Heart left ventricle (tissue), 16 donors: ENCODE measurements at regions not wholly inside any gene's neighbourhood (a gene's known extent, or its start where the extent isn't known, plus 50 kb on each side); places are given as distances from the start of the nearest gene placed in this dataset.

Experiments used
- ATAC-seq, 4 donors: fragments of 200-7000 bp; cut with Tn5 transposase; one replicate each; pipeline ENCODE4 v1.9.1; 2020 to 2022; ENCODE audit warnings: moderate library complexity in 4 of 4, mild to moderate bottlenecking in 3 of 4, moderate number of reproducible peaks in 1 of 4
- DNase-seq, 5 donors: peaks; one replicate each; pipeline ENCODE4 v3.0.0-alpha.2; 2020
- H3K27ac ChIP-seq, 12 donors: fragments of 200-600 bp; sonication (generic) in 4 of 12; one replicate each; pipeline versions ENCODE4 v1.5.0 to v1.8.0; 2016 to 2022; ENCODE audit warnings: mild to moderate bottlenecking in 2 of 12
- H3K27me3 ChIP-seq, 9 donors: fragments of 200-600 bp; sonication (generic) in 2 of 9; one replicate each; pipeline versions ENCODE4 v1.5.1 to v1.8.0; 2016 to 2022; ENCODE audit warnings: mild to moderate bottlenecking in 3 of 9
- H3K36me3 ChIP-seq, 9 donors: fragments of 200-600 bp; sonication (generic) in 2 of 9; one replicate each; pipeline versions ENCODE4 v1.5.0 to v1.8.0; 2018 to 2022; ENCODE audit warnings: mild to moderate bottlenecking in 2 of 9
- H3K4me1 ChIP-seq, 12 donors: fragments of 200-600 bp; sonication (generic) in 4 of 12; one replicate each; pipeline versions ENCODE4 v1.5.0 to v1.8.0; 2016 to 2022; ENCODE audit warnings: mild to moderate bottlenecking in 3 of 12
- H3K4me3 ChIP-seq, 12 donors: fragments of 200-600 bp; sonication (generic) in 4 of 12; one replicate each; pipeline versions ENCODE4 v1.5.0 to v1.8.0; 2017 to 2022; ENCODE audit warnings: mild to moderate bottlenecking in 9 of 12, moderate library complexity in 4 of 12
- H3K9me3 ChIP-seq, 12 donors: fragments of 200-600 bp; sonication (generic) in 4 of 12; one replicate each; pipeline versions ENCODE4 v1.5.0 to v1.8.0; 2016 to 2022; ENCODE audit warnings: mild to moderate bottlenecking in 1 of 12
- POLR2A ChIP-seq, 2 donors: fragments of 450-650 bp; IDR thresholded peaks; one replicate each; pipeline ENCODE4 v1.6.1; 2017; ENCODE audit warnings: antibody characterized with exemption in 2 of 2, mild to moderate bottlenecking in 2 of 2, moderate library complexity in 2 of 2
- WGBS, 4 donors: extraction: QIAGEN DNeasy Blood & Tissue Kit in 2 of 4; methylation state at CpG; one replicate each; pipeline versions ENCODE4 v1.1.5 to v1.1.7; 2013 to 2018; 5-methylcytosine and 5-hydroxymethylcytosine counted together
- intact Hi-C, 10 donors: fragments of 100-400 bp; cut with DNase I; formaldehyde crosslinking; loops; one replicate each; pipeline versions ENCODE4 v1.11.1 to v1.14.2; 2022
- TF ChIP-seq, protein P1 (sequence below), 12 donors: fragments of 200-600 bp; sonication (generic) in 4 of 12; IDR thresholded peaks; one replicate each; pipeline versions ENCODE4 v1.5.0 to v1.8.0; 2018 to 2022; ENCODE audit warnings: antibody characterized with exemption in 12 of 12, mild to moderate bottlenecking in 5 of 12
- donor health status: ischemic (EF 13 %, LVEDD 7.1; RV severe dilation, severe dysfunction).
- donor health status: healthy with polysubstance abuse.
- donor health status: DM: no; HTN: yes; CAD: no.
- donor health status: DM: no; HTN: no; CAD: no.
- donor health status: ischemic (EF 25% LVEDD 6.9; RV normal size, moderate dysfunction).
- donor health status: ischemic (EF 25% LVEDD 5.7; RV mildly dilated, moderate dysfunction).
- donor health status: healthy.
- donor health status: DM: yes; HTN: yes; CAD: no.
- donor health status: ischemic (EF 35%, LVEDD 5.7; RV mildly dilated, moderate dysfunction).
- donor health status: nonischemic (EF 11% LVEDD 7.7; RV severe dilation, severe dysfunction).
- donor health status: DM: yes; HTN: yes; CAD: no.
- donor health status: PGD.
- donor health status: ischemic (EF 29% LVEDD 5.4; RV normal size, mild dysfunction).
- donor health status: nonischemic (EF 23%, LVEDD 6.1; RV moderate dilation, normal function).

DNA sequence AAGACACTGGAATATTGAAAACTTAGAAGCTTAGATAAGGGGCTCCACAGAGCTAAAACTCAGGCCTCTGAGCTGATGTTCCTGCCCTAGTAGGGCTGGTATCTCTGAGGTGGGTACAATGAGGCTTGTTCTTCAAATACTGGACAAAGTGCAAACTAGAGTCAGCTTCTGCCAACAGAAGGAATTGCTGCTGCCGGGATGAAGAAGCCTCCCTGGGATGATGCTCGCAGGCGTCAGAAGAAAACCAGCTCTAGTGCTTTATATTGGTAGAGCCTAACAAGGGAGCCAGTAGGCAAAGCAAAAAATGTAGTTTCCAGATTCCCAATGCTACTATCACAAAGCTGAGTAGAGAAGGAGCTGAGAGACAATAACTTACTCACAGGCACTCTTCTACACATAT lies 118.1 kb downstream of the FOXI3 start:
- Histone ChIP-seq H3K27me3 (peaks cover 0 to 12% (median 0%) of the 10 kb centered on the region in 9 donors), H3K36me3 (no peaks in the 10 kb centered on the region), H3K9me3 (no peaks in the 10 kb centered on the region), H3K4me1 (no peaks in the 10 kb centered on the region), H3K4me3 (no peak overlapping the region), H3K27ac (no peak overlapping the region)
- ATAC-seq (no peak), DNase-seq (no peak)
- intact Hi-C loops = no loop called here
- 73 to 97% (median 83%) methylated on average over 3 of the region's 3 CpGs for WGBS, 4 donors
- no peak for TF ChIP-seq POLR2A (IDR thresholded peaks at IDR 0.05)
- TF ChIP-seq, protein P1, sequence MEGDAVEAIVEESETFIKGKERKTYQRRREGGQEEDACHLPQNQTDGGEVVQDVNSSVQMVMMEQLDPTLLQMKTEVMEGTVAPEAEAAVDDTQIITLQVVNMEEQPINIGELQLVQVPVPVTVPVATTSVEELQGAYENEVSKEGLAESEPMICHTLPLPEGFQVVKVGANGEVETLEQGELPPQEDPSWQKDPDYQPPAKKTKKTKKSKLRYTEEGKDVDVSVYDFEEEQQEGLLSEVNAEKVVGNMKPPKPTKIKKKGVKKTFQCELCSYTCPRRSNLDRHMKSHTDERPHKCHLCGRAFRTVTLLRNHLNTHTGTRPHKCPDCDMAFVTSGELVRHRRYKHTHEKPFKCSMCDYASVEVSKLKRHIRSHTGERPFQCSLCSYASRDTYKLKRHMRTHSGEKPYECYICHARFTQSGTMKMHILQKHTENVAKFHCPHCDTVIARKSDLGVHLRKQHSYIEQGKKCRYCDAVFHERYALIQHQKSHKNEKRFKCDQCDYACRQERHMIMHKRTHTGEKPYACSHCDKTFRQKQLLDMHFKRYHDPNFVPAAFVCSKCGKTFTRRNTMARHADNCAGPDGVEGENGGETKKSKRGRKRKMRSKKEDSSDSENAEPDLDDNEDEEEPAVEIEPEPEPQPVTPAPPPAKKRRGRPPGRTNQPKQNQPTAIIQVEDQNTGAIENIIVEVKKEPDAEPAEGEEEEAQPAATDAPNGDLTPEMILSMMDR (IDR thresholded peaks at IDR 0.05) = no peak

DNA sequence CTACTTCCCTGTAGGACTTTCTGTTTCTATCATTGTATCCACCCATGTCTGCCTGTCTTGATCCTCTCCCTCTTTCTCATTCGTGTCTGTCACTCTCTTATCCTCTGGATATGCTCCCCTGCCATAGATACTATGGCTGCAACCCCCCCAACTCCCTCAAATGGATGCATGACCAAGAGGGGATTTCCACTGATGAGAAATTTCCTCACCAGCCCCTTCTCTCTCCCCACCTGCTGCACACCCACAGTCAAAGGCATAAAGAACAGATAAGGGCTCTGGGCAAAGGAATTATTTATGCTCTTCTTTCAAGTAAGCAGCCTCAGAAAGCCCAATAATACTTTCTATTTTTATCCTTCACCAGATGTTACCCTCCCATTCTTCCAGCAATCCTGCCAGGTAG lies 121.3 kb downstream of the FOXI3 start:
- Histone ChIP-seq H3K27me3 (peaks cover 0 to 12% (median 0%) of the 10 kb centered on the region in 9 donors), H3K4me1 (no peaks in the 10 kb centered on the region), H3K36me3 (no peaks in the 10 kb centered on the region), H3K9me3 (peaks cover 0 to 2% (median 0%) of the 10 kb centered on the region in 12 donors), H3K27ac (no peak overlapping the region), H3K4me3 (no peak overlapping the region)
- intact Hi-C loops = no loop called here
- DNase-seq (no peak), ATAC-seq (no peak)
- TF ChIP-seq, protein P1 (IDR thresholded peaks at IDR 0.05) = no peak
- no peak for TF ChIP-seq POLR2A (IDR thresholded peaks at IDR 0.05)
- 37 to 51% (median 45%) methylated on average over 1 of the region's 1 CpG for WGBS, 4 donors

DNA sequence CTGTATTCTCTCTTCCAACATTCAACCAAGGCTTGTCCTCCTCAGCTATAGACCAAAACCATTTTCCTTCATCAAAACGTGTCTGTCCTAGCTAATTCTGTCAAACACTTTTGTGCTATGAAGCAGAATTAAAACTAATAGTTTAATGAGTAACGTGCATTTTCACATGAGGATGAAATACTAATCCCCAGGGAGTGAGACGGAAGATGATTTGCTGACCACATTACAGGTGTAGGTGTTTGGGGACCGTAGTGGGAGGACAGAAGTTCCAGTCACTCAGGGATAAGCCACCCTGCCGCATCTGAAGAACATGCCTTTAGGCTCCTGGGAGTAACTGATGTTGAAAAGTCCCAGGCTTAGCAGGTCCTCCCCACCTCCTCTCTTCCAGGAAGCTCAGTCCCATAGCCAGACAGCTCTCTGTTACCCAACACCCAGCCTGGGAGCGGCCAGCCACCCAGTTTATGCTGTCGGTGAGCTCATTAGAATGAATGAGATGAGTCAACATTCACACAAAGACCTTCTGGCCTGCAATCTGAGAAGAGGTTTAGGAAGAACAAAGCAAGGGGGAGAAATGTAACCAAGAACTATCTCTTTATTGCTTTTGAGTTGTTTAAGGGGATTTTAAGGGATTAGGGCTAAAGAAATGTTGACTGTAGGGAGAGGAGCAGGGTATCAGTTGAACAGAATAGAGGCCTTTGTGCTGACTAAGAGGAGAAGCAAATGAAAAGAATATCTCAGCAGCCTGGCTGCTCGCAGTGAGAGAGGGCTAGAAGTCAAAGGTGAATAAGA lies 122.5 kb downstream of the FOXI3 start:
- peaks cover 0 to 2% (median 0%) of the 10 kb centered on the region in 12 donors for H3K9me3 ChIP-seq
- no peaks in the 10 kb centered on the region for H3K4me1 ChIP-seq
- intact Hi-C loops = no loop called here
- no peak overlapping the region for H3K4me3 ChIP-seq
- TF ChIP-seq POLR2A (IDR thresholded peaks at IDR 0.05) = no peak
- TF ChIP-seq, protein P1 (IDR thresholded peaks at IDR 0.05) = no peak
- H3K36me3 ChIP-seq = no peaks in the 10 kb centered on the region
- H3K27me3 ChIP-seq = peaks cover 0 to 12% (median 0%) of the 10 kb centered on the region in 9 donors
- DNase-seq (no peak), ATAC-seq (no peak)
- no peak overlapping the region for H3K27ac ChIP-seq
- WGBS, 4 donors = 55 to 57% (median 56%) methylated on average over 8 of the region's 8 CpGs

DNA sequence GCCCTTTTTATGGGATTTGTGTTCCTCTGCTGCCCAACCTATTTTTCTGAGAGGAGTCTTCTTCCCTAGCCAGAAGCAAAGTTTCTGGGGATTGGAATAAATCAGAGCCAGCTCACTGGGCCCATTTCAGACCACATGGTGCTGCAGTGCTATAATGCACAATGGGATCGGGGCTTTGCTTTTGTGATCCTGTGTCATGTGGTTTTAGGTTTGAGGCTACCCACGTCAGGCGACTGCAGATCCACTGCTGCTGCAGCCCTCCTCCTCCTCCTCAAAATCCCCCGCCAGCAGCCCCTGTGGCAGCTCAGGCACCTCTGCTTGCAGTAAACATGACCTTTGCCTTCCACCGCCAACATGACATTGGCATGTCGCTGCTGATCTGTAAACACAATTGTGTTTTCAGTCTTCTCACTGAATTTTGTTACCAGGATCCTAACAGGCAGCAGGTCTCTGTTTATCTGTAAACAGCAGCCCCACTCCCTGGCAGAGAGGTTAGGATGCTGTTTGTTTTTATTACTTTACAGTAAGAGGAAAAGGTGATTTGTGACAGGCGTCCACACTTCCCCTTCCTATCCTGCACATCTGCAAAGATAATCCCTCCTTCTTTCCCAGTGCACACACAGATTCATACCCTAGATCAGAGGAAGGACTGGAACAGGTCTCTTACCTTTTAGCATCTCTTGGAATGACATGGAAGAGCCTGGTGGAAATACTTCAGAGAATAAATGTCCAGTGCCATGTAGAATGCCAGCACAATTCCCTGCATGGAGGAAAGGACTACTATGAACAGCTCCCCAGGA lies 130.8 kb downstream of the FOXI3 start:
- DNase-seq (no peak), ATAC-seq (no peak)
- H3K4me3 ChIP-seq = no peak overlapping the region
- TF ChIP-seq, protein P1 (IDR thresholded peaks at IDR 0.05) = no peak
- no peak for TF ChIP-seq POLR2A (IDR thresholded peaks at IDR 0.05)
- H3K4me1 ChIP-seq = no peaks in the 10 kb centered on the region
- H3K27me3 ChIP-seq = peaks cover 0 to 10% (median 0%) of the 10 kb centered on the region in 9 donors
- H3K27ac ChIP-seq = no peak overlapping the region
- H3K36me3 ChIP-seq = no peaks in the 10 kb centered on the region
- 39 to 44% (median 42%) methylated on average over 7 of the region's 7 CpGs for WGBS, 4 donors
- peaks cover 0 to 14% (median 0%) of the 10 kb centered on the region in 12 donors for H3K9me3 ChIP-seq
- intact Hi-C loops = no loop called here
